Liver (tissue), 8 donors: ENCODE measurements at regions not wholly inside any gene's neighbourhood (a gene's known extent, or its start where the extent isn't known, plus 50 kb on each side); places are given as distances from the start of the nearest gene placed in this dataset.

Experiments
- DNase-seq: peaks from one replicate; pipeline ENCODE4 v3.0.0-alpha.2; 2017; ENCODE audit warnings: low spot score
- H3K27ac ChIP-seq, 2 donors: one replicate each; pipeline ENCODE4 v1.7.0; 2013; ENCODE audit warnings: inconsistent platforms in 2 of 2, low read length in 2 of 2, control low read depth in 1 of 2, low read depth in 1 of 2, mild to moderate bottlenecking in 1 of 2
- H3K27me3 ChIP-seq, 4 donors: one replicate each; pipeline versions ENCODE4 v1.6.1 to v1.7.0; 2013; ENCODE audit warnings: low read length in 3 of 4, inconsistent platforms in 1 of 4, mild to moderate bottlenecking in 1 of 4, moderate library complexity in 1 of 4; ENCODE audit not compliant: control insufficient read depth in 4 of 4, insufficient read depth in 4 of 4
- H3K36me3 ChIP-seq, 4 donors: one replicate each; pipeline versions ENCODE4 v1.6.1 to v1.7.0; 2013; ENCODE audit warnings: low read length in 3 of 4, mild to moderate bottlenecking in 3 of 4, low read depth in 1 of 4, moderate library complexity in 1 of 4; ENCODE audit not compliant: control insufficient read depth in 4 of 4, insufficient read depth in 3 of 4
- H3K4me1 ChIP-seq, 4 donors: one replicate each; pipeline versions ENCODE4 v1.6.1 to v1.7.0; 2013; ENCODE audit warnings: low read length in 3 of 4, mild to moderate bottlenecking in 3 of 4, moderate library complexity in 1 of 4; ENCODE audit not compliant: control insufficient read depth in 4 of 4, insufficient read depth in 4 of 4
- H3K4me3 ChIP-seq, 3 donors: one replicate each; pipeline versions ENCODE4 v1.6.1 to v1.7.0; 2013; ENCODE audit warnings: low read length in 3 of 3, control low read depth in 1 of 3, low read depth in 1 of 3, mild to moderate bottlenecking in 1 of 3
- H3K9ac ChIP-seq, 2 donors: one replicate each; pipeline ENCODE4 v1.7.0; 2013; ENCODE audit warnings: low read length in 2 of 2, mild to moderate bottlenecking in 2 of 2, moderate library complexity in 2 of 2, control low read depth in 1 of 2, low read depth in 1 of 2
- H3K9me3 ChIP-seq, 4 donors: one replicate each; pipeline versions ENCODE4 v1.6.1 to v1.7.0; 2013; ENCODE audit warnings: low read length in 3 of 4; ENCODE audit not compliant: control insufficient read depth in 4 of 4
- ATF3 ChIP-seq: IDR thresholded peaks from 2 replicates; pipeline ENCODE4 v1.6.1; 2016; ENCODE audit warnings: antibody characterized with exemption
- CTCF ChIP-seq: fragments of 150-350 bp; IDR thresholded peaks from 2 replicates; pipeline ENCODE4 v1.5.1; 2017; ENCODE audit warnings: improper control_type of control experiment, low read depth, low read length; ENCODE audit not compliant: missing input control
- EGR1 ChIP-seq, 2 donors: IDR thresholded peaks; 2 replicates each; pipeline ENCODE4 v1.6.1; 2016 to 2018; ENCODE audit warnings: antibody characterized with exemption in 2 of 2, low read depth in 2 of 2
- FOXA1 ChIP-seq: IDR thresholded peaks from 2 replicates; pipeline ENCODE4 v1.6.1; 2016; ENCODE audit warnings: antibody characterized with exemption
- FOXA2 ChIP-seq: IDR thresholded peaks from 2 replicates; pipeline ENCODE4 v1.6.1; 2016; ENCODE audit warnings: antibody characterized with exemption
- GABPA ChIP-seq, 2 donors: IDR thresholded peaks in 1 of 2; conservative IDR thresholded peaks in 1 of 2; 2 replicates each; pipeline ENCODE4 v1.6.1; 2016; ENCODE audit warnings: antibody characterized with exemption in 2 of 2, mild to moderate bottlenecking in 1 of 2, moderate library complexity in 1 of 2
- HNF4A ChIP-seq, 2 donors: conservative IDR thresholded peaks; 2 replicates each; pipeline ENCODE4 v1.6.1; 2016; ENCODE audit warnings: antibody characterized with exemption in 2 of 2, mild to moderate bottlenecking in 2 of 2
- HNF4G ChIP-seq: IDR thresholded peaks from 2 replicates; pipeline ENCODE4 v1.6.1; 2016; ENCODE audit warnings: antibody characterized with exemption
- JUND ChIP-seq, 2 donors: IDR thresholded peaks; 2 replicates each; pipeline ENCODE4 v1.6.1; 2016; ENCODE audit warnings: antibody characterized with exemption in 2 of 2
- MAX ChIP-seq: IDR thresholded peaks from 2 replicates; pipeline ENCODE4 v1.6.1; 2016; ENCODE audit warnings: antibody characterized with exemption
- NR2F2 ChIP-seq: IDR thresholded peaks from 2 replicates; pipeline ENCODE4 v1.6.1; 2016; ENCODE audit warnings: antibody characterized with exemption
- REST ChIP-seq: IDR thresholded peaks from 2 replicates; pipeline ENCODE4 v1.6.1; 2016; ENCODE audit warnings: antibody characterized with exemption, mild to moderate bottlenecking
- RXRA ChIP-seq, 2 donors: IDR thresholded peaks; 2 replicates each; pipeline ENCODE4 v1.6.1; 2017 to 2018; ENCODE audit warnings: antibody characterized with exemption in 2 of 2, mild to moderate bottlenecking in 1 of 2
- SP1 ChIP-seq: IDR thresholded peaks from 2 replicates; pipeline ENCODE4 v1.6.1; 2018; ENCODE audit warnings: antibody characterized with exemption, mild to moderate bottlenecking
- TAF1 ChIP-seq: conservative IDR thresholded peaks from 2 replicates; pipeline ENCODE4 v1.6.1; 2016; ENCODE audit warnings: antibody characterized with exemption, mild to moderate bottlenecking
- YY1 ChIP-seq: IDR thresholded peaks from 2 replicates; pipeline ENCODE4 v1.6.1; 2016; ENCODE audit warnings: antibody characterized with exemption, mild to moderate bottlenecking
- ZBTB33 ChIP-seq: IDR thresholded peaks from 2 replicates; pipeline ENCODE4 v1.6.1; 2016; ENCODE audit warnings: antibody characterized with exemption
- WGBS: extraction: QIAGEN DNeasy Blood & Tissue Kit; methylation state at CpG from one replicate; pipeline ENCODE4 v1.1.7; 2013; 5-methylcytosine and 5-hydroxymethylcytosine counted together
- donor health status: healthy.
- donor health status: healthy.
- donor health status: healthy.
- donor health status: healthy.
- donor health status: healthy.

GRCh38 chr1:213905344-213905743 is 82.4 kb upstream of the PROX1 start:
- Histone ChIP-seq H3K27ac (no peak overlapping the region), H3K36me3 (peaks cover 0 to 2% (median 0%) of the 10 kb centered on the region in 4 donors), H3K9ac (no peak overlapping the region), H3K27me3 (no peaks in the 10 kb centered on the region), H3K4me3 (no peak overlapping the region), H3K9me3 (no peaks in the 10 kb centered on the region), H3K4me1 (no peaks in the 10 kb centered on the region)
- no peak for TF ChIP-seq GABPA (IDR thresholded peaks at IDR 0.05 in 1 of 2, conservative IDR thresholded peaks at IDR 0.05 in 1 of 2)
- TF ChIP-seq EGR1 (IDR thresholded peaks at IDR 0.05; ENCODE audit: low read depth in 2 of 2): no peak
- no peak for TF ChIP-seq MAX
- TF ChIP-seq RXRA (IDR thresholded peaks at IDR 0.05): no peak
- TF ChIP-seq HNF4A (conservative IDR thresholded peaks at IDR 0.05): no peak
- 89% methylated on average over 13 of the region's 13 CpGs for WGBS
- DNase-seq: no peak

GRCh38 chr1:213908521-213908920 is 79.3 kb upstream of the PROX1 start:
- H3K36me3 ChIP-seq: peaks cover 0 to 2% (median 0%) of the 10 kb centered on the region in 4 donors
- no peak overlapping the region for H3K9ac ChIP-seq
- no peak overlapping the region for H3K4me3 ChIP-seq
- no peaks in the 10 kb centered on the region for H3K4me1 ChIP-seq
- no peak overlapping the region for H3K27ac ChIP-seq
- no peaks in the 10 kb centered on the region for H3K9me3 ChIP-seq
- TF ChIP-seq JUND (IDR thresholded peaks at IDR 0.05) (no peak), SP1 (no peak), EGR1 (IDR thresholded peaks at IDR 0.05; ENCODE audit: low read depth in 2 of 2) (no peak), MAX (no peak), HNF4G (no peak), ZBTB33 (no peak), FOXA2 (no peak), TAF1 (no peak), NR2F2 (no peak), RXRA (IDR thresholded peaks at IDR 0.05) (no peak), YY1 (no peak)
- no peak for DNase-seq
- WGBS: 98% methylated on average over 4 of the region's 4 CpGs
- H3K27me3 ChIP-seq: no peaks in the 10 kb centered on the region

- H3K9ac ChIP-seq: no peak overlapping the region
- H3K27ac ChIP-seq: no peak overlapping the region
- H3K4me1 ChIP-seq: no peaks in the 10 kb centered on the region
- DNase-seq: no peak
- H3K4me3 ChIP-seq: no peak overlapping the region
- H3K9me3 ChIP-seq: no peaks in the 10 kb centered on the region
- H3K27me3 ChIP-seq: no peaks in the 10 kb centered on the region
- H3K36me3 ChIP-seq: no peaks in the 10 kb centered on the region
- WGBS: 82% methylated on average over 6 of the region's 6 CpGs
- TF ChIP-seq HNF4G: no peak
- TF ChIP-seq FOXA1: no peak
- TF ChIP-seq NR2F2: no peak
- no peak for TF ChIP-seq ATF3
- no peak for TF ChIP-seq SP1
- TF ChIP-seq FOXA2: no peak
- TF ChIP-seq YY1: no peak
- TF ChIP-seq CTCF: no peak
- TF ChIP-seq GABPA (IDR thresholded peaks at IDR 0.05 in 1 of 2, conservative IDR thresholded peaks at IDR 0.05 in 1 of 2): no peak
- no peak for TF ChIP-seq HNF4A (conservative IDR thresholded peaks at IDR 0.05)
- no peak for TF ChIP-seq TAF1
- no peak for TF ChIP-seq EGR1 (IDR thresholded peaks at IDR 0.05; ENCODE audit: low read depth in 2 of 2)
- TF ChIP-seq MAX: no peak
- TF ChIP-seq REST: no peak
- TF ChIP-seq ZBTB33: no peak
Observed at GRCh38 chr1:213914392-213914791, 73.4 kb upstream of the PROX1 start.
